ENCODE measurements at regions not wholly inside any gene's neighbourhood (a gene's known extent, or its start where the extent isn't known, plus 50 kb on each side); places are given as distances from the start of the nearest gene placed in this dataset.

GRCh38 chrX:45300638-45301037, 100.0 kb upstream of the DIPK2B start:
- no peak for DNase-seq (ENCODE audit: low read depth in 6 of 9, low spot score in 9 of 9)
- H3K27me3 ChIP-seq (ENCODE audit: control insufficient read depth in 2 of 2, insufficient read depth in 1 of 2, low read length in 1 of 2): no peaks in the 10 kb centered on the region
- H3K9me3 ChIP-seq (ENCODE audit: control insufficient read depth in 2 of 2, insufficient read depth in 1 of 2, low read length in 1 of 2): no peaks in the 10 kb centered on the region
- 100% methylated on average over 2 of the region's 2 CpGs for WGBS
- no peaks in the 10 kb centered on the region for H3K36me3 ChIP-seq (ENCODE audit: control insufficient read depth in 2 of 2, insufficient read depth in 2 of 2, low read length in 1 of 2)
- H3K4me3 ChIP-seq (ENCODE audit: low read length in 2 of 2): no peak overlapping the region
- H3K27ac ChIP-seq (ENCODE audit: low read depth in 1 of 2, low read length in 1 of 2): no peak overlapping the region
- H3K4me1 ChIP-seq (ENCODE audit: control insufficient read depth in 2 of 2, insufficient read depth in 2 of 2, low read length in 2 of 2): no peaks in the 10 kb centered on the region

- Histone ChIP-seq H3K9me3 (ENCODE audit: control insufficient read depth in 2 of 2, insufficient read depth in 1 of 2, low read length in 1 of 2) (no peaks in the 10 kb centered on the region), H3K27ac (ENCODE audit: low read depth in 1 of 2, low read length in 1 of 2) (no peak overlapping the region), H3K27me3 (ENCODE audit: control insufficient read depth in 2 of 2, insufficient read depth in 1 of 2, low read length in 1 of 2) (no peaks in the 10 kb centered on the region), H3K4me3 (ENCODE audit: low read length in 2 of 2) (no peak overlapping the region), H3K36me3 (ENCODE audit: control insufficient read depth in 2 of 2, insufficient read depth in 2 of 2, low read length in 1 of 2) (no peaks in the 10 kb centered on the region), H3K4me1 (ENCODE audit: control insufficient read depth in 2 of 2, insufficient read depth in 2 of 2, low read length in 2 of 2) (no peaks in the 10 kb centered on the region)
- WGBS: 53% methylated on average over 3 of the region's 3 CpGs
- DNase-seq (ENCODE audit: low read depth in 6 of 9, low spot score in 9 of 9): no peak
These were observed 94.7 kb upstream of the DIPK2B start for GRCh38 chrX:45295259-45295986.

- WGBS: 94% methylated on average over 1 of the region's 1 CpG
- no peaks in the 10 kb centered on the region for H3K4me1 ChIP-seq (ENCODE audit: control insufficient read depth in 2 of 2, insufficient read depth in 2 of 2, low read length in 2 of 2)
- H3K27ac ChIP-seq (ENCODE audit: low read depth in 1 of 2, low read length in 1 of 2): no peak overlapping the region
- no peaks in the 10 kb centered on the region for H3K9me3 ChIP-seq (ENCODE audit: control insufficient read depth in 2 of 2, insufficient read depth in 1 of 2, low read length in 1 of 2)
- no peaks in the 10 kb centered on the region for H3K27me3 ChIP-seq (ENCODE audit: control insufficient read depth in 2 of 2, insufficient read depth in 1 of 2, low read length in 1 of 2)
- H3K4me3 ChIP-seq (ENCODE audit: low read length in 2 of 2): no peak overlapping the region
- H3K36me3 ChIP-seq (ENCODE audit: control insufficient read depth in 2 of 2, insufficient read depth in 2 of 2, low read length in 1 of 2): no peaks in the 10 kb centered on the region
- DNase-seq (ENCODE audit: low read depth in 6 of 9, low spot score in 9 of 9): no peak
These were observed 73.9 kb upstream of the DIPK2B start for GRCh38 chrX:45274576-45274975.

GRCh38 chrX:45267007-45267406, 66.3 kb upstream of the DIPK2B start:
- no peaks in the 10 kb centered on the region for H3K9me3 ChIP-seq (ENCODE audit: control insufficient read depth in 2 of 2, insufficient read depth in 1 of 2, low read length in 1 of 2)
- no peaks in the 10 kb centered on the region for H3K4me1 ChIP-seq (ENCODE audit: control insufficient read depth in 2 of 2, insufficient read depth in 2 of 2, low read length in 2 of 2)
- no peaks in the 10 kb centered on the region for H3K36me3 ChIP-seq (ENCODE audit: control insufficient read depth in 2 of 2, insufficient read depth in 2 of 2, low read length in 1 of 2)
- WGBS: 95% methylated on average over 1 of the region's 1 CpG
- H3K4me3 ChIP-seq (ENCODE audit: low read length in 2 of 2): no peak overlapping the region
- no peak overlapping the region for H3K27ac ChIP-seq (ENCODE audit: low read depth in 1 of 2, low read length in 1 of 2)
- no peaks in the 10 kb centered on the region for H3K27me3 ChIP-seq (ENCODE audit: control insufficient read depth in 2 of 2, insufficient read depth in 1 of 2, low read length in 1 of 2)
- no peak for DNase-seq (ENCODE audit: low read depth in 6 of 9, low spot score in 9 of 9)

GRCh38 chrX:45266456-45266855, 65.8 kb upstream of the DIPK2B start:
- 90% methylated on average over 1 of the region's 1 CpG for WGBS
- Histone ChIP-seq H3K9me3 (ENCODE audit: control insufficient read depth in 2 of 2, insufficient read depth in 1 of 2, low read length in 1 of 2) (no peaks in the 10 kb centered on the region), H3K4me3 (ENCODE audit: low read length in 2 of 2) (no peak overlapping the region), H3K36me3 (ENCODE audit: control insufficient read depth in 2 of 2, insufficient read depth in 2 of 2, low read length in 1 of 2) (no peaks in the 10 kb centered on the region), H3K27me3 (ENCODE audit: control insufficient read depth in 2 of 2, insufficient read depth in 1 of 2, low read length in 1 of 2) (no peaks in the 10 kb centered on the region), H3K27ac (ENCODE audit: low read depth in 1 of 2, low read length in 1 of 2) (no peak overlapping the region), H3K4me1 (ENCODE audit: control insufficient read depth in 2 of 2, insufficient read depth in 2 of 2, low read length in 2 of 2) (no peaks in the 10 kb centered on the region)
- DNase-seq (ENCODE audit: low read depth in 6 of 9, low spot score in 9 of 9): no peak

- DNase-seq (ENCODE audit: low read depth in 6 of 9, low spot score in 9 of 9): no peak
- Histone ChIP-seq H3K27me3 (ENCODE audit: control insufficient read depth in 2 of 2, insufficient read depth in 1 of 2, low read length in 1 of 2) (no peaks in the 10 kb centered on the region), H3K36me3 (ENCODE audit: control insufficient read depth in 2 of 2, insufficient read depth in 2 of 2, low read length in 1 of 2) (no peaks in the 10 kb centered on the region), H3K27ac (ENCODE audit: low read depth in 1 of 2, low read length in 1 of 2) (no peak overlapping the region), H3K9me3 (ENCODE audit: control insufficient read depth in 2 of 2, insufficient read depth in 1 of 2, low read length in 1 of 2) (no peaks in the 10 kb centered on the region), H3K4me3 (ENCODE audit: low read length in 2 of 2) (no peak overlapping the region), H3K4me1 (ENCODE audit: control insufficient read depth in 2 of 2, insufficient read depth in 2 of 2, low read length in 2 of 2) (no peaks in the 10 kb centered on the region)
- 92% methylated on average over 7 of the region's 7 CpGs for whole genome bisulfite sequencing
These were observed 64.2 kb upstream of the DIPK2B start for GRCh38 chrX:45264865-45265264.

GRCh38 chrX:45261471-45261870, 60.8 kb upstream of the DIPK2B start:
- Histone ChIP-seq H3K4me1 (ENCODE audit: control insufficient read depth in 2 of 2, insufficient read depth in 2 of 2, low read length in 2 of 2) (no peaks in the 10 kb centered on the region), H3K36me3 (ENCODE audit: control insufficient read depth in 2 of 2, insufficient read depth in 2 of 2, low read length in 1 of 2) (no peaks in the 10 kb centered on the region), H3K4me3 (ENCODE audit: low read length in 2 of 2) (no peak overlapping the region), H3K27me3 (ENCODE audit: control insufficient read depth in 2 of 2, insufficient read depth in 1 of 2, low read length in 1 of 2) (no peaks in the 10 kb centered on the region), H3K9me3 (ENCODE audit: control insufficient read depth in 2 of 2, insufficient read depth in 1 of 2, low read length in 1 of 2) (no peaks in the 10 kb centered on the region), H3K27ac (ENCODE audit: low read depth in 1 of 2, low read length in 1 of 2) (no peak overlapping the region)
- DNase-seq (ENCODE audit: low read depth in 6 of 9, low spot score in 9 of 9): no peak
- 89% methylated on average over 1 of the region's 1 CpG for WGBS

- Histone ChIP-seq H3K4me1 (ENCODE audit: control insufficient read depth in 2 of 2, insufficient read depth in 2 of 2, low read length in 2 of 2) (no peaks in the 10 kb centered on the region), H3K36me3 (ENCODE audit: control insufficient read depth in 2 of 2, insufficient read depth in 2 of 2, low read length in 1 of 2) (no peaks in the 10 kb centered on the region)
- WGBS: 95% methylated on average over 1 of the region's 1 CpG
These were observed 60.3 kb upstream of the DIPK2B start for GRCh38 chrX:45261005-45261404.

GRCh38 chrX:45258731-45259402, 58.2 kb upstream of the DIPK2B start:
- Histone ChIP-seq H3K36me3 (ENCODE audit: control insufficient read depth in 2 of 2, insufficient read depth in 2 of 2, low read length in 1 of 2) (no peaks in the 10 kb centered on the region), H3K4me3 (ENCODE audit: low read length in 2 of 2) (no peak overlapping the region), H3K27me3 (ENCODE audit: control insufficient read depth in 2 of 2, insufficient read depth in 1 of 2, low read length in 1 of 2) (no peaks in the 10 kb centered on the region), H3K9me3 (ENCODE audit: control insufficient read depth in 2 of 2, insufficient read depth in 1 of 2, low read length in 1 of 2) (no peaks in the 10 kb centered on the region), H3K27ac (ENCODE audit: low read depth in 1 of 2, low read length in 1 of 2) (no peak overlapping the region), H3K4me1 (ENCODE audit: control insufficient read depth in 2 of 2, insufficient read depth in 2 of 2, low read length in 2 of 2) (no peaks in the 10 kb centered on the region)
- DNase-seq (ENCODE audit: low read depth in 6 of 9, low spot score in 9 of 9): no peak
- 95% methylated on average over 6 of the region's 6 CpGs for WGBS

More at GRCh38 chrX:45261005-45261404, 60.3 kb upstream of the DIPK2B start:
- H3K27me3 ChIP-seq (ENCODE audit: control insufficient read depth in 2 of 2, insufficient read depth in 1 of 2, low read length in 1 of 2): no peaks in the 10 kb centered on the region
- H3K27ac ChIP-seq (ENCODE audit: low read depth in 1 of 2, low read length in 1 of 2): no peak overlapping the region
- H3K9me3 ChIP-seq (ENCODE audit: control insufficient read depth in 2 of 2, insufficient read depth in 1 of 2, low read length in 1 of 2): no peaks in the 10 kb centered on the region
- no peak for DNase-seq (ENCODE audit: low read depth in 6 of 9, low spot score in 9 of 9)
- no peak overlapping the region for H3K4me3 ChIP-seq (ENCODE audit: low read length in 2 of 2)

Measured in thymus (tissue), 11 donors.